Activated CD8-positive, alpha-beta memory T cell treated with anti-CD3 and anti-CD28 coated beads, Interleukin-2, amount 50 U/mL, for 24 hours (primary cell): ENCODE measurements at regions not wholly inside any gene's neighbourhood (a gene's known extent, or its start where the extent isn't known, plus 50 kb on each side); places are given as distances from the start of the nearest gene placed in this dataset.
A peak's percentile ranks its signal among the peaks of the same experiment; 100 is the strongest.

Experiments used
- DNase-seq: peaks from one replicate; pipeline ENCODE4 v3.0.0-alpha.2; 2020; ENCODE audit errors: extremely low read depth

GRCh38 chr6:3643921-3644738, 107.4 kb downstream of the PXDC1 start:
- no peak for DNase-seq

GRCh38 chr6:3640868-3641267, 110.6 kb downstream of the PXDC1 start:
- DNase-seq, result no peak

GRCh38 chr6:3638662-3639061, 112.9 kb downstream of the PXDC1 start:
- DNase-seq, result no peak

GRCh38 chr6:3636060-3636459, 115.5 kb downstream of the PXDC1 start:
- no peak for DNase-seq

- no peak for DNase-seq
These were observed 116.0 kb downstream of the PXDC1 start for GRCh38 chr6:3635482-3635881.

- DNase-seq, result no peak
These were observed 117.2 kb downstream of the PXDC1 start for GRCh38 chr6:3634280-3634816.

GRCh38 chr6:3633711-3634110, 117.8 kb downstream of the PXDC1 start:
- DNase-seq, result no peak

- DNase-seq, result no peak
These were observed 119.6 kb downstream of the PXDC1 start for GRCh38 chr6:3631877-3632276.

GRCh38 chr6:3631186-3631585, 120.3 kb downstream of the PXDC1 start:
- DNase-seq, result no peak

- DNase-seq, result no peak
These were observed 121.2 kb downstream of the PXDC1 start for GRCh38 chr6:3630258-3630835.

- DNase-seq, result no peak
These were observed 123.3 kb downstream of the PXDC1 start for GRCh38 chr6:3627956-3628835.

- DNase-seq, result no peak
These were observed 124.0 kb downstream of the PXDC1 start for GRCh38 chr6:3627501-3627900.

GRCh38 chr6:3625980-3626563, 125.4 kb downstream of the PXDC1 start:
- DNase-seq, result no peak

GRCh38 chr6:3625149-3625979, 126.1 kb downstream of the PXDC1 start:
- DNase-seq, result no peak

- no peak for DNase-seq
These were observed 127.0 kb downstream of the PXDC1 start for GRCh38 chr6:3624250-3625136.

GRCh38 chr6:3623451-3624249, 127.9 kb downstream of the PXDC1 start:
- peak; percentile 1 for DNase-seq

GRCh38 chr6:3621411-3621810, 130.1 kb downstream of the PXDC1 start:
- no peak for DNase-seq

GRCh38 chr6:3620937-3621336, 130.6 kb downstream of the PXDC1 start:
- no peak for DNase-seq

GRCh38 chr6:3620389-3620788, 131.1 kb downstream of the PXDC1 start:
- no peak for DNase-seq
